ENCODE measurements at regions not wholly inside any gene's neighbourhood (a gene's known extent, or its start where the extent isn't known, plus 50 kb on each side); places are given as distances from the start of the nearest gene placed in this dataset.

- TF ChIP-seq CTCF (IDR thresholded peaks at IDR 0.05) (no peak), POLR2A (IDR thresholded peaks at IDR 0.05) (no peak)
Observed at GRCh38 chr13:63337921-63338320, 1922.3 kb upstream of the PCDH20 start.
